ENCODE measurements at regions not wholly inside any gene's neighbourhood (a gene's known extent, or its start where the extent isn't known, plus 50 kb on each side); places are given as distances from the start of the nearest gene placed in this dataset.

- 4% methylated on average over 7 of the region's 7 CpGs for WGBS (ENCODE audit: low lambda C conversion rate)
- H3K79me2 ChIP-seq (ENCODE audit: insufficient read depth), result no peaks in the 10 kb centered on the region
- POLR2A ChIA-PET, result no interaction called here
Measured at GRCh38 chr5:54874337-54875021, 110.9 kb downstream of the ESM1 start.

GRCh38 chr5:54873691-54874090 lies 111.7 kb downstream of the ESM1 start:
- H3K4me2 ChIP-seq, result no peak overlapping the region
- no peak overlapping the region for H3K4me3 ChIP-seq (ENCODE audit: low read depth in 2 of 2, low read length in 1 of 2)
- no peak overlapping the region for H2AFZ ChIP-seq (ENCODE audit: low read depth)
- TF ChIP-seq SMC3 (IDR thresholded peaks at IDR 0.05; ENCODE audit: low read depth, low read length), result no peak
- no peak for TF ChIP-seq MEF2A (IDR thresholded peaks at IDR 0.05; ENCODE audit: borderline replicate concordance, low read depth)
- TF ChIP-seq MXI1 (IDR thresholded peaks at IDR 0.05; ENCODE audit: low read depth, low read length), result no peak
- no peak for TF ChIP-seq RCOR1 (IDR thresholded peaks at IDR 0.05; ENCODE audit: low read length)
- TF ChIP-seq POLR2AphosphoS5 (IDR thresholded peaks at IDR 0.05; ENCODE audit: low read depth, low read length), result no peak
- TF ChIP-seq IRF3 (IDR thresholded peaks at IDR 0.05; ENCODE audit: low read depth, low read length), result no peak
- H3K79me2 ChIP-seq (ENCODE audit: insufficient read depth), result no peaks in the 10 kb centered on the region
- CTCF ChIA-PET, result interaction anchor here (1.1 to 3.5 kb wide), 4 partner anchors 22 to 384 kb away, joined by 3 to 26 read pairs (median 7); partner anchors contain the start of gene SNX18
- H3K9me2 ChIP-seq, result no peaks in the 10 kb centered on the region
- H3K27ac ChIP-seq (ENCODE audit: low read depth in 2 of 2, low read length in 1 of 2), result no peak overlapping the region
- POLR2A ChIA-PET, result no interaction called here
- H3K9me3 ChIP-seq, result no peaks in the 10 kb centered on the region
- no peaks in the 10 kb centered on the region for H4K20me1 ChIP-seq (ENCODE audit: insufficient read depth)
- DNase-seq, result no peak
- H3K27me3 ChIP-seq (ENCODE audit: insufficient read depth), result peaks cover 32% of the 10 kb centered on the region
- no peaks in the 10 kb centered on the region for H3K36me3 ChIP-seq (replicated peaks in 1 of 2; ENCODE audit: control insufficient read depth in 1 of 2, insufficient read depth in 2 of 2, low read length in 1 of 2)
- WGBS (ENCODE audit: low lambda C conversion rate), result 37% methylated on average over 2 of the region's 2 CpGs
- H3K9ac ChIP-seq, result no peak overlapping the region
- H3K4me1 ChIP-seq (ENCODE audit: control insufficient read depth in 1 of 2, insufficient read depth in 2 of 2, low read depth in 1 of 2, low read length in 1 of 2), result peaks cover 0 to 7% of the 10 kb centered on the region in 2 experiments; a peak in 1 of 4 replicates
- H3F3A ChIP-seq (replicated peaks; ENCODE audit: insufficient read depth), result no peaks in the 10 kb centered on the region

More at GRCh38 chr5:54874337-54875021, 110.9 kb downstream of the ESM1 start:
- no peaks in the 10 kb centered on the region for H3K9me3 ChIP-seq
- no peak overlapping the region for H2AFZ ChIP-seq (ENCODE audit: low read depth)
- no peak overlapping the region for H3K27ac ChIP-seq (ENCODE audit: low read depth in 2 of 2, low read length in 1 of 2)
- TF ChIP-seq JUND (IDR thresholded peaks at IDR 0.05), result no peak
- TF ChIP-seq NFIC (IDR thresholded peaks at IDR 0.05; ENCODE audit: borderline replicate concordance), result no peak
- no peak for TF ChIP-seq FOSL2 (IDR thresholded peaks at IDR 0.05; ENCODE audit: borderline replicate concordance, low read depth)
- no peak for TF ChIP-seq SIN3A (IDR thresholded peaks at IDR 0.05; ENCODE audit: borderline replicate concordance, low read depth, low read length)
- TF ChIP-seq GATA2 (CRISPR knock-in tag; IDR thresholded peaks at IDR 0.05), result no peak
- no peak for TF ChIP-seq USF1 (IDR thresholded peaks at IDR 0.05; ENCODE audit: borderline replicate concordance, low read depth)
- no peak for TF ChIP-seq CHD2 (IDR thresholded peaks at IDR 0.05; ENCODE audit: low read length, partially characterized antibody)
- no peak for TF ChIP-seq TEAD4 (IDR thresholded peaks at IDR 0.05; ENCODE audit: borderline replicate concordance, insufficient read depth)
- TF ChIP-seq POLR2AphosphoS5 (IDR thresholded peaks at IDR 0.05; ENCODE audit: low read depth, low read length), result no peak
- no peaks in the 10 kb centered on the region for H3K9me2 ChIP-seq
- H3K4me1 ChIP-seq (ENCODE audit: control insufficient read depth in 1 of 2, insufficient read depth in 2 of 2, low read depth in 1 of 2, low read length in 1 of 2), result peaks cover 0 to 7% of the 10 kb centered on the region in 2 experiments; a peak in 1 of 4 replicates
- H3F3A ChIP-seq (replicated peaks; ENCODE audit: insufficient read depth), result no peaks in the 10 kb centered on the region
- no peak for DNase-seq
- no peak overlapping the region for H3K4me3 ChIP-seq (ENCODE audit: low read depth in 2 of 2, low read length in 1 of 2)
- no peak overlapping the region for H3K9ac ChIP-seq
- no peaks in the 10 kb centered on the region for H4K20me1 ChIP-seq (ENCODE audit: insufficient read depth)
- no peak overlapping the region for H3K4me2 ChIP-seq
- peaks cover 27% of the 10 kb centered on the region for H3K27me3 ChIP-seq (ENCODE audit: insufficient read depth)
- H3K36me3 ChIP-seq (replicated peaks in 1 of 2; ENCODE audit: control insufficient read depth in 1 of 2, insufficient read depth in 2 of 2, low read length in 1 of 2), result no peaks in the 10 kb centered on the region
- CTCF ChIA-PET, result interaction anchor here (1.2 to 3.5 kb wide), 3 partner anchors 272 to 385 kb away, joined by 3 to 26 read pairs (median 10); partner anchors contain the start of gene SNX18

Measured in SK-N-SH (cell line).